CD14-positive monocyte (primary cell): ENCODE measurements at regions not wholly inside any gene's neighbourhood (a gene's known extent, or its start where the extent isn't known, plus 50 kb on each side); places are given as distances from the start of the nearest gene placed in this dataset.

ENCODE experiments used
- DNase-seq, 3 donors: peaks; one replicate each; pipeline ENCODE4 v3.0.0-alpha.2; 2011 to 2022
- H2AFZ ChIP-seq: 2 replicates; pipeline ENCODE4 v1.6.0; 2012; ENCODE audit warnings: mild to moderate bottlenecking, low read depth, low read length, inconsistent platforms; ENCODE audit not compliant: insufficient read depth, poor library complexity, severe bottlenecking
- H3K27ac ChIP-seq, 2 donors: 1 replicate in 1 of 2; 2 replicates in 1 of 2; pipeline ENCODE4 v1.5.1; 2012 to 2013; ENCODE audit warnings: low read length in 2 of 2, control low read depth in 1 of 2, inconsistent platforms in 1 of 2, low read depth in 1 of 2, mild to moderate bottlenecking in 1 of 2
- H3K27me3 ChIP-seq, 2 donors: one replicate each; pipeline versions ENCODE4 v1.6.0 to v1.6.1; 2011 to 2013; ENCODE audit warnings: low read length in 2 of 2; ENCODE audit not compliant: control insufficient read depth in 2 of 2, insufficient read depth in 2 of 2
- H3K36me3 ChIP-seq, 2 donors: replicated peaks in 1 of 2; 1 replicate in 1 of 2; 2 replicates in 1 of 2; pipeline versions ENCODE4 v1.5.1 to v1.6.1; 2012 to 2013; ENCODE audit warnings: low read length in 2 of 2, control low read depth in 1 of 2, inconsistent platforms in 1 of 2, mild to moderate bottlenecking in 1 of 2; ENCODE audit not compliant: insufficient read depth in 2 of 2, control insufficient read depth in 1 of 2
- H3K4me1 ChIP-seq, 2 donors: 1 replicate in 1 of 2; 2 replicates in 1 of 2; pipeline versions ENCODE4 v1.5.1 to v1.6.1; 2012 to 2013; ENCODE audit warnings: low read length in 2 of 2, control low read depth in 1 of 2, inconsistent platforms in 1 of 2, mild to moderate bottlenecking in 1 of 2, moderate library complexity in 1 of 2; ENCODE audit not compliant: insufficient read depth in 2 of 2, control insufficient read depth in 1 of 2
- H3K4me2 ChIP-seq: replicated peaks from 2 replicates; pipeline ENCODE3; 2012; ENCODE audit warnings: low read length, moderate library complexity, mild to moderate bottlenecking; ENCODE audit not compliant: poor library complexity, severe bottlenecking; ENCODE audit errors: extremely low read depth
- H3K4me3 ChIP-seq, 3 experiments: fragments of 200-600 bp in 1 of 3; sonication (generic) in 1 of 3; replicated peaks in 1 of 3; 1 replicate in 2 of 3; 2 replicates in 1 of 3; pipeline ENCODE4 v1.5.1; 2011 to 2013; ENCODE audit warnings: low read length in 3 of 3, mild to moderate bottlenecking in 3 of 3, control low read depth in 2 of 3, low read depth in 2 of 3, inconsistent platforms in 1 of 3, moderate library complexity in 1 of 3
- H3K79me2 ChIP-seq: 2 replicates; pipeline ENCODE4 v1.6.0; 2012; ENCODE audit warnings: mild to moderate bottlenecking, control low read depth, inconsistent platforms, low read length, moderate library complexity; ENCODE audit not compliant: insufficient read depth
- H3K9ac ChIP-seq: 2 replicates; pipeline ENCODE4 v1.6.0; 2017; ENCODE audit warnings: low read length, mild to moderate bottlenecking; ENCODE audit not compliant: insufficient read depth, poor library complexity, severe bottlenecking
- H3K9me3 ChIP-seq, 2 donors: replicated peaks in 1 of 2; 1 replicate in 1 of 2; 2 replicates in 1 of 2; pipeline versions ENCODE4 v1.5.1 to v1.6.1; 2012 to 2013; ENCODE audit warnings: low read length in 2 of 2, control low read depth in 1 of 2; ENCODE audit not compliant: control insufficient read depth in 1 of 2, insufficient read depth in 1 of 2
- H4K20me1 ChIP-seq: 2 replicates; pipeline ENCODE4 v1.6.0; 2012; ENCODE audit warnings: mild to moderate bottlenecking, low read length, control low read depth, moderate library complexity; ENCODE audit not compliant: insufficient read depth
- H3K27ac Mint-ChIP-seq, 7 donors: one replicate each; pipeline ENCODE4 v1.8.0; 2020; ENCODE audit warnings: mild to moderate bottlenecking in 7 of 7, mixed read lengths in 7 of 7, moderate library complexity in 6 of 7, inconsistent platforms in 2 of 7
- H3K27me3 Mint-ChIP-seq, 3 donors: one replicate each; pipeline ENCODE4 v1.8.0; 2021 to 2022; ENCODE audit warnings: low read depth in 3 of 3, mild to moderate bottlenecking in 3 of 3, mixed read lengths in 3 of 3, moderate library complexity in 3 of 3, inconsistent platforms in 1 of 3
- H3K36me3 Mint-ChIP-seq, 2 donors: one replicate each; pipeline ENCODE4 v1.8.0; 2020; ENCODE audit warnings: mixed read lengths in 2 of 2, inconsistent platforms in 1 of 2, mild to moderate bottlenecking in 1 of 2
- H3K4me1 Mint-ChIP-seq: one replicate; pipeline ENCODE4 v1.8.0; 2020; ENCODE audit warnings: mild to moderate bottlenecking, mixed read lengths
- H3K4me3 Mint-ChIP-seq, 2 donors: one replicate each; pipeline ENCODE4 v1.8.0; 2020; ENCODE audit warnings: mild to moderate bottlenecking in 2 of 2, mixed read lengths in 2 of 2, moderate library complexity in 1 of 2
- H3K9me3 Mint-ChIP-seq, 7 donors: one replicate each; pipeline ENCODE4 v1.8.0; 2020 to 2022; ENCODE audit warnings: mixed read lengths in 7 of 7, mild to moderate bottlenecking in 6 of 7, moderate library complexity in 6 of 7, inconsistent platforms in 2 of 7
- WGBS: methylation state at CpG from one replicate; pipeline ENCODE4 v1.1.5; 2013; ENCODE audit warnings: missing lambda C conversion rate; ENCODE audit not compliant: insufficient coverage; 5-methylcytosine and 5-hydroxymethylcytosine counted together
- intact Hi-C, 2 donors: fragments of 100-400 bp; cut with micrococcal nuclease; formaldehyde crosslinking; loops; one replicate each; pipeline versions ENCODE4 v1.15.0 to v1.15.1; 2023
- TF ChIP-seq, protein P1 (sequence below): fragments of 200-600 bp; IDR thresholded peaks from one replicate; pipeline ENCODE4 v1.8.0; 2022; ENCODE audit warnings: antibody characterized with exemption, mild to moderate bottlenecking

DNA sequence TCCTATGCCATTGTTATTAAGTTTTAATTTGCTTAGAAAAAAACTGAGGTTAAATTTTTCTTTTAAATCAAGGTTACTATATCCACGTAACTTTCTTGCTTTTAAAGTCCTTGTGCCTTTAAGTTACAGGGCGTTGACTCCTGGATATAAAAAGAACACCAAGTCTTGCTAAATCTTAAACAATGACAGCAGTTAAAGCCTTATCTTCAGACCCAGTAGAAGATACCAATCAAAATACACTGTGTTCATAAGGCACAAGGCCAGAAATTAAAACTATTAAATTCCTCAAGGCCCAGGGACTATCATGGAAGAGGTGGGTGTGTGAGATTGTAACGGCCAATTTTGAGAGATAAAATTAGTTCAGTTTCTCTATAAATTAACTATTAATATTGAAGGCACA, 60.4 kb downstream of the PAGE2 start:
- Histone ChIP-seq H3K9ac (no peak overlapping the region), H4K20me1 (no peaks in the 10 kb centered on the region), H3K4me3 (no peak overlapping the region), H3K4me2 (no peak overlapping the region), H3K27me3 (no peaks in the 10 kb centered on the region), H3K4me1 (no peaks in the 10 kb centered on the region), H3K79me2 (no peaks in the 10 kb centered on the region), H3K9me3 (no peaks in the 10 kb centered on the region), H2AFZ (no peak overlapping the region), H3K27ac (no peak overlapping the region), H3K36me3 (peaks cover 0 to 5% of the 10 kb centered on the region in 2 donors)
- TF ChIP-seq, protein P1, sequence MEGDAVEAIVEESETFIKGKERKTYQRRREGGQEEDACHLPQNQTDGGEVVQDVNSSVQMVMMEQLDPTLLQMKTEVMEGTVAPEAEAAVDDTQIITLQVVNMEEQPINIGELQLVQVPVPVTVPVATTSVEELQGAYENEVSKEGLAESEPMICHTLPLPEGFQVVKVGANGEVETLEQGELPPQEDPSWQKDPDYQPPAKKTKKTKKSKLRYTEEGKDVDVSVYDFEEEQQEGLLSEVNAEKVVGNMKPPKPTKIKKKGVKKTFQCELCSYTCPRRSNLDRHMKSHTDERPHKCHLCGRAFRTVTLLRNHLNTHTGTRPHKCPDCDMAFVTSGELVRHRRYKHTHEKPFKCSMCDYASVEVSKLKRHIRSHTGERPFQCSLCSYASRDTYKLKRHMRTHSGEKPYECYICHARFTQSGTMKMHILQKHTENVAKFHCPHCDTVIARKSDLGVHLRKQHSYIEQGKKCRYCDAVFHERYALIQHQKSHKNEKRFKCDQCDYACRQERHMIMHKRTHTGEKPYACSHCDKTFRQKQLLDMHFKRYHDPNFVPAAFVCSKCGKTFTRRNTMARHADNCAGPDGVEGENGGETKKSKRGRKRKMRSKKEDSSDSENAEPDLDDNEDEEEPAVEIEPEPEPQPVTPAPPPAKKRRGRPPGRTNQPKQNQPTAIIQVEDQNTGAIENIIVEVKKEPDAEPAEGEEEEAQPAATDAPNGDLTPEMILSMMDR = no peak
- WGBS = no CpG with 5 or more reads among the region's 3 CpGs
- intact Hi-C loops = no loop called here
- no peaks in the 10 kb centered on the region for H3K9me3 Mint-ChIP-seq
- H3K4me1 Mint-ChIP-seq = no peaks in the 10 kb centered on the region
- no peak overlapping the region for H3K4me3 Mint-ChIP-seq
- H3K36me3 Mint-ChIP-seq = peaks cover 0 to 4% of the 10 kb centered on the region in 2 donors
- H3K27me3 Mint-ChIP-seq = peaks cover 0 to 2% (median 1%) of the 10 kb centered on the region in 3 donors
- DNase-seq = no peak
- no peak overlapping the region for H3K27ac Mint-ChIP-seq

DNA sequence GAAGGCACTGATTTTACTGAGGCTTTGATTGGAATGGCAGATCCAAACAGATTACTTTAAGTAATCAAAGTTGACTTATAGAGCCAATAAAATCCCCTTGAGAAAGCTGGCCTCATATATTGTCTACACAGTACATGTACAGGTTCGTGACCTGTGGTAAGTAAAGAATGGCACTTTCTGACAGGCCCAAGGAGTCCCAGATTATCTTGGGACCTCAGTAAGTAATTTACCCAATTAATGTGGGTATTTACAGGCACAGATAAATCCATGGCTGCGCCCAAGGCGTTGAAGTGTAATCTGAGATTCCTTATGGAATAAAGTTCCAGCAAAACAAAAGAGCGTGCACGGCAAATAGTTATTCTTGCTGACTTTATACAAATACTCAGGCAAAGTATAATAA, 62.4 kb downstream of the PAGE2 start:
- Mint-ChIP-seq H3K9me3 (no peaks in the 10 kb centered on the region), H3K27me3 (peaks cover 0 to 2% (median 1%) of the 10 kb centered on the region in 3 donors), H3K27ac (no peak overlapping the region), H3K4me1 (no peaks in the 10 kb centered on the region), H3K36me3 (peaks cover 0 to 4% of the 10 kb centered on the region in 2 donors), H3K4me3 (no peak overlapping the region)
- no peak overlapping the region for H3K4me2 ChIP-seq
- H3K27me3 ChIP-seq = no peaks in the 10 kb centered on the region
- H2AFZ ChIP-seq = no peak overlapping the region
- no peaks in the 10 kb centered on the region for H3K9me3 ChIP-seq
- no CpG with 5 or more reads among the region's 5 CpGs for WGBS
- no peak overlapping the region for H3K9ac ChIP-seq
- no peaks in the 10 kb centered on the region for H3K79me2 ChIP-seq
- no peak overlapping the region for H3K4me3 ChIP-seq
- no peak for DNase-seq
- no peak overlapping the region for H3K27ac ChIP-seq
- no peaks in the 10 kb centered on the region for H4K20me1 ChIP-seq
- H3K36me3 ChIP-seq = no peaks in the 10 kb centered on the region
- intact Hi-C loops = loop anchor here in 1 of 2 donors (10.0 kb wide), 1 partner anchor 506 kb away; no protein-coding TSS in a partner anchor
- no peaks in the 10 kb centered on the region for H3K4me1 ChIP-seq
- TF ChIP-seq, protein P1 = no peak
